ENCODE measurements at regions not wholly inside any gene's neighbourhood (a gene's known extent, or its start where the extent isn't known, plus 50 kb on each side); places are given as distances from the start of the nearest gene placed in this dataset.

- Histone ChIP-seq H2BK15ac (ENCODE audit: low read depth, low read length) (no peak overlapping the region), H3K36me3 (ENCODE audit: control insufficient read depth, insufficient read depth, low read length) (no peaks in the 10 kb centered on the region), H2AK5ac (ENCODE audit: low read depth, low read length) (no peak overlapping the region), H2BK20ac (ENCODE audit: low read depth, low read length) (no peak overlapping the region), H3K79me1 (ENCODE audit: low read depth in 1 of 2, low read length in 2 of 2) (no peaks in the 10 kb centered on the region), H3K4ac (ENCODE audit: low read depth, low read length) (no peak overlapping the region), H3K18ac (ENCODE audit: low read depth, low read length) (no peak overlapping the region), H2AFZ (replicated peaks; ENCODE audit: low read length, poor library complexity) (no peak overlapping the region), H3K27ac (ENCODE audit: insufficient read depth, low read length) (no peak overlapping the region), H3K9me1 (ENCODE audit: insufficient read depth, low read length) (no peaks in the 10 kb centered on the region), H3K4me2 (ENCODE audit: low read depth, low read length) (no peak overlapping the region), H3K27me3 (ENCODE audit: control insufficient read depth, insufficient read depth, low read length) (no peaks in the 10 kb centered on the region), H3K4me3 (ENCODE audit: insufficient read depth, low read depth, low read length) (no peak overlapping the region), H3K14ac (replicated peaks; ENCODE audit: low read depth, low read length) (no peak overlapping the region), H4K5ac (ENCODE audit: low read depth, low read length) (no peak overlapping the region), H4K20me1 (ENCODE audit: insufficient read depth, low read length) (no peaks in the 10 kb centered on the region), H3K9ac (ENCODE audit: low read depth, low read length) (no peak overlapping the region), H3K9me3 (ENCODE audit: control insufficient read depth, insufficient read depth, low read length) (no peaks in the 10 kb centered on the region), H3K4me1 (ENCODE audit: control insufficient read depth, insufficient read depth, low read length) (no peaks in the 10 kb centered on the region), H3K23ac (ENCODE audit: low read depth, low read length) (no peak overlapping the region), H4K8ac (ENCODE audit: low read depth in 2 of 2, low read length in 2 of 2) (no peak overlapping the region), H2AK9ac (replicated peaks; ENCODE audit: low read depth, low read length, poor library complexity) (no peak overlapping the region), H2BK5ac (ENCODE audit: low read depth, low read length, poor library complexity, severe bottlenecking) (no peak overlapping the region), H4K91ac (ENCODE audit: insufficient read depth, low read depth, low read length) (no peak overlapping the region), H3K56ac (ENCODE audit: extremely low read depth, insufficient read depth, low read length) (no peak overlapping the region), H2BK120ac (ENCODE audit: low read depth, low read length) (no peak overlapping the region)
- DNase-seq: no peak
- intact Hi-C loops (cut with micrococcal nuclease): no loop called here
- dilution Hi-C loops (cut with HindIII; ENCODE audit: low sequenced_read_pairs, unreplicated experiment): no loop called here
- ATAC-seq (ENCODE audit: low read depth): no peak
- no CpG with 5 or more reads among the region's 3 CpGs for WGBS, 2 experiments (ENCODE audit: extremely low coverage in 2 of 2, insufficient read length in 1 of 2)
- BruUV-seq (replicated peaks): no TSS peak
- in situ Hi-C loops (cut with MboI; ENCODE audit: low sequenced_read_pairs): no loop called here
- ChIA-PET CTCF (no interaction called here), POLR2A (ENCODE audit: unreplicated experiment) (no interaction called here)
- TF ChIP-seq POLR2A (IDR thresholded peaks at IDR 0.05; ENCODE audit: low read depth, low read length) (no peak), CHD1 (IDR thresholded peaks at IDR 0.05; ENCODE audit: low read depth, low read length) (no peak), RFX5 (IDR thresholded peaks at IDR 0.05; ENCODE audit: low read depth, low read length) (no peak)
- TF ChIP-seq, protein P1, sequence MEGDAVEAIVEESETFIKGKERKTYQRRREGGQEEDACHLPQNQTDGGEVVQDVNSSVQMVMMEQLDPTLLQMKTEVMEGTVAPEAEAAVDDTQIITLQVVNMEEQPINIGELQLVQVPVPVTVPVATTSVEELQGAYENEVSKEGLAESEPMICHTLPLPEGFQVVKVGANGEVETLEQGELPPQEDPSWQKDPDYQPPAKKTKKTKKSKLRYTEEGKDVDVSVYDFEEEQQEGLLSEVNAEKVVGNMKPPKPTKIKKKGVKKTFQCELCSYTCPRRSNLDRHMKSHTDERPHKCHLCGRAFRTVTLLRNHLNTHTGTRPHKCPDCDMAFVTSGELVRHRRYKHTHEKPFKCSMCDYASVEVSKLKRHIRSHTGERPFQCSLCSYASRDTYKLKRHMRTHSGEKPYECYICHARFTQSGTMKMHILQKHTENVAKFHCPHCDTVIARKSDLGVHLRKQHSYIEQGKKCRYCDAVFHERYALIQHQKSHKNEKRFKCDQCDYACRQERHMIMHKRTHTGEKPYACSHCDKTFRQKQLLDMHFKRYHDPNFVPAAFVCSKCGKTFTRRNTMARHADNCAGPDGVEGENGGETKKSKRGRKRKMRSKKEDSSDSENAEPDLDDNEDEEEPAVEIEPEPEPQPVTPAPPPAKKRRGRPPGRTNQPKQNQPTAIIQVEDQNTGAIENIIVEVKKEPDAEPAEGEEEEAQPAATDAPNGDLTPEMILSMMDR (conservative IDR thresholded peaks at IDR 0.05; ENCODE audit: low read depth, low read length): no peak
Observed at GRCh38 chr4:169841776-169842175, 84.0 kb upstream of the HPF1 start.

Measured in IMR-90 (cell line).